LNCAP (cell line): ENCODE measurements at regions not wholly inside any gene's neighbourhood (a gene's known extent, or its start where the extent isn't known, plus 50 kb on each side); places are given as distances from the start of the nearest gene placed in this dataset.
A peak's percentile ranks its signal among the peaks of the same experiment; 100 is the strongest.

Source experiments
- TF ChIP-seq, protein P1 (sequence below): fragments of 450-650 bp; IDR thresholded peaks from 2 replicates; pipeline ENCODE4 v1.5.1; 2017; ENCODE audit warnings: mild to moderate bottlenecking

DNA sequence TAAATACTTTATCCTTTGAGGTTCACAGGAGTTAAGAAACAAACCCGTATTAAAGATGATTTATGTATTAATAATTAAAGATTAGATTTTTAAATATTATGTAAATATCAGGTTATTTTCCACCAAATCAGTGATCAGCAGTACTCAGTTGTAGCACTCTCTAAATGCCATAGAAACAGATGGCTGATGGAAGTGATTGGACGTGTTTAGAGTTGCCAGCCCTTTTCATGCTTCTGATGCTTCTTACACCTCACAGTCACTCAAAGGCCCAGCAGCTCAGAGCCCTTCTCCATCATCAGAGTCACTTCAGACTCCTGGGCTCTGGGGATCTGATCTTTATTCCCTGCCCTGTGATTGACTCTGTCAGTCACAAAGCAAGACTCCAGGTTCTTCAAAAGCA lies 170.1 kb upstream of the PGRMC2 start:
- TF ChIP-seq, protein P1, sequence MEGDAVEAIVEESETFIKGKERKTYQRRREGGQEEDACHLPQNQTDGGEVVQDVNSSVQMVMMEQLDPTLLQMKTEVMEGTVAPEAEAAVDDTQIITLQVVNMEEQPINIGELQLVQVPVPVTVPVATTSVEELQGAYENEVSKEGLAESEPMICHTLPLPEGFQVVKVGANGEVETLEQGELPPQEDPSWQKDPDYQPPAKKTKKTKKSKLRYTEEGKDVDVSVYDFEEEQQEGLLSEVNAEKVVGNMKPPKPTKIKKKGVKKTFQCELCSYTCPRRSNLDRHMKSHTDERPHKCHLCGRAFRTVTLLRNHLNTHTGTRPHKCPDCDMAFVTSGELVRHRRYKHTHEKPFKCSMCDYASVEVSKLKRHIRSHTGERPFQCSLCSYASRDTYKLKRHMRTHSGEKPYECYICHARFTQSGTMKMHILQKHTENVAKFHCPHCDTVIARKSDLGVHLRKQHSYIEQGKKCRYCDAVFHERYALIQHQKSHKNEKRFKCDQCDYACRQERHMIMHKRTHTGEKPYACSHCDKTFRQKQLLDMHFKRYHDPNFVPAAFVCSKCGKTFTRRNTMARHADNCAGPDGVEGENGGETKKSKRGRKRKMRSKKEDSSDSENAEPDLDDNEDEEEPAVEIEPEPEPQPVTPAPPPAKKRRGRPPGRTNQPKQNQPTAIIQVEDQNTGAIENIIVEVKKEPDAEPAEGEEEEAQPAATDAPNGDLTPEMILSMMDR = no peak

DNA sequence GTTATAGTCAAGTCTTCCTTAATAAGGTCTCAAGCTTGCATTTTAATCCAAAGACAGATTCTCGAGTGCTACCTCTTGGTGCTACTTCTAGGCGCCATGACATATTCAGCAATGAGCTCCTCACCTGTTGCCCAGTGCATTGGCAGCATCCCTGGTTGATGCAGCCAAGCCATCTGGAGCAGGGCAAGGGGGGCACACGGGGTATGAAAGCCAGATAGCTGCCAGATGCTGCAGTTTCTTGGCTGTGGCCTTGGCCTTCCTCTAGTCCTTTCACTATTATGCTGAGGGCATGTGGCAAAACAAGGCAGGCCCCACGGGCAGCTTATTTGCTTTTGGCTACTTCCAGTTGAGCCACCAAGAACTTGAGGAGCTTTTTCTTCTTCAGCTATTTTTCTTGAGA lies 168.6 kb upstream of the PGRMC2 start:
- TF ChIP-seq, protein P1 = no peak

DNA sequence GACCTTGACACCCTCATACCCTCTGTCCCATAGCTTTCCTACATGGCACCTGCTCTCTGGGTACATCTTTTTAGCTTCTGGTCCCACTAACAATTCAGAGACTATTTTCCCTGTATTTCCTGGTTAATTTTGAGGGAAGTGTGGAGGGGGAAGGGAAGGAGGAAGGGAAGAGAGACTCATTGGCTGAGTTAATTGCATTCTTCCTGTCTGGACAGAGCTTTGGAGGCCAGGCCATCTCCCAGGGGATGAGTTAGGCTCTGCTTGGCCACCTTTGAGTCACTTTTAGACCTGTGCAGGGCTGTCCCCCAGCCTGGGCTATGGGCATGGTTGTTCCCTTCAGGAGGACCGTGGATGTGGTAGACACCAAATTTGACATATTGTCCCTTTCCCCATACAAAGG lies 167.9 kb upstream of the PGRMC2 start:
- TF ChIP-seq, protein P1 = no peak

DNA sequence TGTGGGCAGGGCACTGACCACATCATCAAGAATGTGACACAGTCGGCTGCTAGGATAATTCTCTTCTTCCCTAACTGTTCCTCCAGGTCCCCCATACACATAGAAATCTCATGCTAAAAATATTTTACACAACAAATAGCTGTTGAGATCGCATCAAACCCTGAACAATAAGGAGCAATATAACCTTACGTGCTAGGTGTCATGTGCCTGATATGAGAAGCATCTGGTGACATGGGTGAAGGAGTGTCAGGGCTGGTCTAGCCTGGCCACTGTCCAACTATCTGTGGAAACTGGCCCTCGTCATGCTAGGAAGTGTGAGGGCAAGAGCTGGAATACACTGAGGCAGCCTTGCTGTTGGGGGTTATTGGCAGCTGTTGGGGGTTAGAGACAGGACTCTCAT lies 167.3 kb upstream of the PGRMC2 start:
- TF ChIP-seq, protein P1 = no peak

DNA sequence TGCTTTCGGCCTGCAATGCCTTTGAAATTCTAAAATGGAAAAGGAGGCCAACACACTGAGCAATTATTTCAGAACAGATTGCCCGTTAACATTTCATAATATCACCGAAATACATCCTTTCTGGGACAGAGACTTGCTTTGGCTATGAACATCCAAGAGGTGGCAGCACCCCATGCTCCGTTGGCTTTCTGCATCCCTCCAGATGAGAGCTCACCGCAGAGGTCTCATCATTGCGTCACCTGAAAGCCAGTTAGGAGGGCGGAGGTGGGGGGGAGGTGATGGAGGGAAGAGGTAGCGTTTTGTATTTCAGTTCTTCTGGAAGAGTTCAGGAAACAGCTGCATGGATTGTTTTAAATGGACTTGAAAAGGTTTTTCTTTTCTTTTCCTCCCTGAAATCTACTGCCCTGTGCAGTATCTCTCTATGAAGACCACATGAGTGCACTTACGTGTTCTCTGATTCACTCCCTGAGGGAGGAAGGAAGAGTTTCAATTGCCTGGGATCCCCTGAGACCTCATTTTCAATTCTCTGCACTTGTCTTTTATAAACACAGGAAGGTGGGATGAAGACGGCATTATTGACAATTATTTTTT lies 166.8 kb upstream of the PGRMC2 start:
- TF ChIP-seq, protein P1 = peak; percentile 76

DNA sequence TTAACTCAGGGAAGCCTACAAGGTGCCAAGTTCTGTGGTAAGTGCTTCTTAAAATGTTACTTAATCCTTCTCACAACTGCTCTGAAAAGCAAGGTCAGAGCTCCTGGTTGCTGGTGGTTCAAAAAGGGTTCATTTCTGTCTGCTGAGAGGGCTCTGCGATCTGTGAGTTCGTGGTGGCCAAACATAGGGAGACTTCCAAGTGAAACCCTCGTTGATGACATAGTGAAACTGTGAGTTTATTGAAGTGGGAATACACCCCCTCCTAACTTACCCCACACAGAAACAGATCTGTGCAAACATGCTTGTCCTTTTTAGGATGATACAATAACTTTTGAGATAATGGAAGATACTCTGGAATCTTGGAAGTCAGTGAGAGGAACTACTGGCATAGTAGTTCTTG lies 164.8 kb upstream of the PGRMC2 start:
- TF ChIP-seq, protein P1 = no peak

DNA sequence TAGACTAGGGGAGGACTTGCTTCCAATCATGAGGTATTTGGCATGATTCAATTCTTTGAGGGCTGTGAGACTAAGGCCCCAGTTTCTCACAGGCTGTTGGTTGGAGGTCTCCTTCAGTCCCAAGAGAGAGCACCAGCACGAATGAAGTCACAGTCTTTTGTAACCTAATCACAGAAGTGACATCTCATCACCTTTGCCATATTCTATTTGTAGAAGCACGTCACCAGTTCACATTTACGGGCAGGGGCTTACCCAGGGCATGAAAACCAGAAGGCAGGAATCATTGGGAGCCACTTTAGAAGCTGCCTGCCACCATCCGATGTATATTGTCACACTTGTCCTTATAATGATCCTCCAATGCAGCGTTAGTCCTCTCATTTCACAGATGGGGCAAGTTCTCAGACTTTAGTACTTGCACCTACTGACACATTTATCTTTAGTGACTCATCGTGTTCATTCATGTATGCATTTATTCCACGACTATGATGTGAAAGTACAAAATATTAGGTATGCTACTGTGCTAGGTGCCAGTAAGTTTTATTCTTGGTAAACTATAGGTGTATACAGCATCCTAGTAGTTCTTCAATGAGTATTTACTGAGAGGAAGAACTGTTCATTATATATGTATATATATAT lies 163.8 kb upstream of the PGRMC2 start:
- TF ChIP-seq, protein P1 = no peak
